ENCODE measurements at regions not wholly inside any gene's neighbourhood (a gene's known extent, or its start where the extent isn't known, plus 50 kb on each side); places are given as distances from the start of the nearest gene placed in this dataset.

DNA sequence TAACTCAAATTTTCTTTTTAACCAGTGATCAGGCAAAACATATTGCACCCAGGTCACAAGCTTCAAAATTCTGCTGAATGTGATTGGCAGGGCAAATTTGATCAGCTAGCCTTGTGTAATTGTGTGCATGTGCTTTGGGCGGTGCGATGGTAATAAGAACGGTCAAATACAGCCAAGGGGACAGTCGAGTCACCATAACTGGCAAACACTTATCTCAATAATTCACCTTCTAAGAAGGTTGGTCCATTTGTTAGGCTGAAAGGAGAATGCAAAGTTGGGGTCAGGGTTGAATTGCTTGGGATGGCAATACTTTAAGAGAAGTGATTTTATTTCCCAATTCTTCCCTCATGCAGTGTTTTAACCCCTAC is 302.4 kb upstream of the PDZRN3 start:
- DNase-seq (ENCODE audit: low spot score) (no peak), ATAC-seq (ENCODE audit: low read depth) (no peak)
- TF ChIP-seq, protein P1, sequence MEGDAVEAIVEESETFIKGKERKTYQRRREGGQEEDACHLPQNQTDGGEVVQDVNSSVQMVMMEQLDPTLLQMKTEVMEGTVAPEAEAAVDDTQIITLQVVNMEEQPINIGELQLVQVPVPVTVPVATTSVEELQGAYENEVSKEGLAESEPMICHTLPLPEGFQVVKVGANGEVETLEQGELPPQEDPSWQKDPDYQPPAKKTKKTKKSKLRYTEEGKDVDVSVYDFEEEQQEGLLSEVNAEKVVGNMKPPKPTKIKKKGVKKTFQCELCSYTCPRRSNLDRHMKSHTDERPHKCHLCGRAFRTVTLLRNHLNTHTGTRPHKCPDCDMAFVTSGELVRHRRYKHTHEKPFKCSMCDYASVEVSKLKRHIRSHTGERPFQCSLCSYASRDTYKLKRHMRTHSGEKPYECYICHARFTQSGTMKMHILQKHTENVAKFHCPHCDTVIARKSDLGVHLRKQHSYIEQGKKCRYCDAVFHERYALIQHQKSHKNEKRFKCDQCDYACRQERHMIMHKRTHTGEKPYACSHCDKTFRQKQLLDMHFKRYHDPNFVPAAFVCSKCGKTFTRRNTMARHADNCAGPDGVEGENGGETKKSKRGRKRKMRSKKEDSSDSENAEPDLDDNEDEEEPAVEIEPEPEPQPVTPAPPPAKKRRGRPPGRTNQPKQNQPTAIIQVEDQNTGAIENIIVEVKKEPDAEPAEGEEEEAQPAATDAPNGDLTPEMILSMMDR (IDR thresholded peaks at IDR 0.05; ENCODE audit: poor library complexity, severe bottlenecking), result no peak
- H3K36me3 ChIP-seq (ENCODE audit: low read depth), result no peaks in the 10 kb centered on the region
- no peaks in the 10 kb centered on the region for H3K4me1 ChIP-seq (ENCODE audit: insufficient read depth, poor library complexity, severe bottlenecking)
- H3K27me3 ChIP-seq (ENCODE audit: insufficient read depth, poor library complexity, severe bottlenecking), result no peaks in the 10 kb centered on the region
- H3K4me3 ChIP-seq (ENCODE audit: severe bottlenecking), result no peak overlapping the region
- H3K27ac ChIP-seq (ENCODE audit: poor library complexity, severe bottlenecking), result no peak overlapping the region
- H3K9me3 ChIP-seq (ENCODE audit: severe bottlenecking), result no peaks in the 10 kb centered on the region

DNA sequence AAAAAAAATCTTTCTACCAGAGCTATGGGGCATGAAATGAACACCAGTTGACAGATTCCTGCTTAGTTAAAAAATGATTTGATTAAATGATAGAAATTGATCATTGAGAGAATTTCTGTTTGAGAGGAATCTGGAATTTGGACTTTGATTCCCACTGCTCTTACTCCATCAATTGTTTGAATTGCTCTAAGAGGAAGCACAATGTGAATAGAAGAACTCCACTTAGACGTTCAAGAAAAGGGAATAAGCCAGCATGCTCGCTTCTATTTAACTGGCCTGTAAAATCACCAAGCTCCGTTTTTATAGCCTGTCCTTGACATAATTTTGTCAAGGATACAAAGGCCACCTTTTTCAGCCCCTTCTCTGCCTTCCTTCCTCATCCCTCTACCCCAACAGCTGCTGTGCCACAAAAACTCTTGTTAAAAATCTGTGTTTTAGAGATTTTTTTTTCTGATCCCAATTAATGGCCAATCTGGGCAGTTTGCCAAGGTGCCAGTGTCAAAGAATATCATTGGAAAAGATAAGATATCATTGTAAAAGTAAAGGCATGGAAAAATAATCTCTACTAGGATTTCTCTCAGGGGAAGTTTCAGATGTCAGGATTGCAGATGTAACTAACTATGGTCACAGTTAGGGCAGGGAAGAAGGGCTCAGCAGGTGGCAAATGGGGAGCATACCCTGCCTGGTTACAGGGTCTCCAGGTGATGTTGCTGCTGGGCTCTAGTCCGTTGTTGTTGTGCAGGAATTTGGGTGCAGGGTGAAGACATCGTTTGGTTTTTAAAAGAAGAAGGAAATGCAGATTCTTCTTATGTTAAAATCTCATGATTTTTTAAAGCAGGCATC is 301.8 kb upstream of the PDZRN3 start:
- TF ChIP-seq, protein P1 (IDR thresholded peaks at IDR 0.05; ENCODE audit: poor library complexity, severe bottlenecking), result no peak
- Histone ChIP-seq H3K27me3 (ENCODE audit: insufficient read depth, poor library complexity, severe bottlenecking) (no peaks in the 10 kb centered on the region), H3K36me3 (ENCODE audit: low read depth) (no peaks in the 10 kb centered on the region), H3K9me3 (ENCODE audit: severe bottlenecking) (no peaks in the 10 kb centered on the region), H3K4me1 (ENCODE audit: insufficient read depth, poor library complexity, severe bottlenecking) (no peaks in the 10 kb centered on the region), H3K27ac (ENCODE audit: poor library complexity, severe bottlenecking) (no peak overlapping the region), H3K4me3 (ENCODE audit: severe bottlenecking) (no peak overlapping the region)
- no peak for ATAC-seq (ENCODE audit: low read depth)
- DNase-seq (ENCODE audit: low spot score), result no peak

DNA sequence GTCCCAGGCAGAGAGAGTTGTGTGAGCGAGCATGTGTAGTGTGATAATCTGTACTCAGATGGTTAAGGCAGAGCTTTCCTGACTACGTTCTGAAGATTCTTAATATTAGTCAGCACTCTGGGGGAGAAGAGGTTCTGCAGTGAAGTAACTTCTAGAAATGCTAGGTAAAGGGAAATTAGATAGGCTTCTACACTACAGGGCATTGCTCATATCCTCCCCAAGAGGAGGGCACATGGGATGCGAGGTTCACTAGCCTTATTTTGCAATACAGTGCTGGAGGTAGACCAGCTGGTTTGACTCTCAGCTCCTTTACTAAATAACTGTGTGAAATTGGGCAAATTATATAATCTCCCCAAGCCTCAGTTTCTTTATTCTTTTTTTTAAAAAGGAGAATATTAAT is 300.3 kb upstream of the PDZRN3 start:
- H3K27ac ChIP-seq (ENCODE audit: poor library complexity, severe bottlenecking), result no peak overlapping the region
- TF ChIP-seq, protein P1 (IDR thresholded peaks at IDR 0.05; ENCODE audit: poor library complexity, severe bottlenecking), result no peak
- H3K4me1 ChIP-seq (ENCODE audit: insufficient read depth, poor library complexity, severe bottlenecking), result no peaks in the 10 kb centered on the region
- H3K27me3 ChIP-seq (ENCODE audit: insufficient read depth, poor library complexity, severe bottlenecking), result no peaks in the 10 kb centered on the region
- H3K36me3 ChIP-seq (ENCODE audit: low read depth), result no peaks in the 10 kb centered on the region
- no peak for ATAC-seq (ENCODE audit: low read depth)
- H3K9me3 ChIP-seq (ENCODE audit: severe bottlenecking), result no peaks in the 10 kb centered on the region
- DNase-seq (ENCODE audit: low spot score), result no peak
- no peak overlapping the region for H3K4me3 ChIP-seq (ENCODE audit: severe bottlenecking)

DNA sequence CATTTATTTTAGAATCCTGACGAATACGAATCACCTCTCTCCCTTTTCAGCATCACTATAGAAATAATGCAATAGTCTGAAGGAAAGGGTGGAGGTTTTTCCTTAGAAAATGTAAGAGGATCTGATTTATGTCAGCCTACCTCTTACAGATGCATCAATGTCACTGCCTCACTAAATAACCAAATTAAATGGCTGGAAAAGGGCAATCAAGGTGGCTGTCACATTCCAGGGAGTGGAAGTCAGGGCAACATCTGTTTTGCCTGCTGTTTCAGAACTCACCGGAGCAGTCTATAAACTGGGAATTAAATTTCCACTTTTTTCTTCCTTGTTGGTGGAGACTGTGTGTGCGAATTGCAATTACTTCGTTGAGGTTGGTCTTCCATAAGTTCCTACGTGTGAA is 299.3 kb upstream of the PDZRN3 start:
- Histone ChIP-seq H3K27ac (ENCODE audit: poor library complexity, severe bottlenecking) (no peak overlapping the region), H3K27me3 (ENCODE audit: insufficient read depth, poor library complexity, severe bottlenecking) (no peaks in the 10 kb centered on the region), H3K4me1 (ENCODE audit: insufficient read depth, poor library complexity, severe bottlenecking) (no peaks in the 10 kb centered on the region), H3K9me3 (ENCODE audit: severe bottlenecking) (no peaks in the 10 kb centered on the region), H3K36me3 (ENCODE audit: low read depth) (no peaks in the 10 kb centered on the region), H3K4me3 (ENCODE audit: severe bottlenecking) (no peak overlapping the region)
- ATAC-seq (ENCODE audit: low read depth) (no peak), DNase-seq (ENCODE audit: low spot score) (no peak)
- TF ChIP-seq, protein P1 (IDR thresholded peaks at IDR 0.05; ENCODE audit: poor library complexity, severe bottlenecking), result no peak

DNA sequence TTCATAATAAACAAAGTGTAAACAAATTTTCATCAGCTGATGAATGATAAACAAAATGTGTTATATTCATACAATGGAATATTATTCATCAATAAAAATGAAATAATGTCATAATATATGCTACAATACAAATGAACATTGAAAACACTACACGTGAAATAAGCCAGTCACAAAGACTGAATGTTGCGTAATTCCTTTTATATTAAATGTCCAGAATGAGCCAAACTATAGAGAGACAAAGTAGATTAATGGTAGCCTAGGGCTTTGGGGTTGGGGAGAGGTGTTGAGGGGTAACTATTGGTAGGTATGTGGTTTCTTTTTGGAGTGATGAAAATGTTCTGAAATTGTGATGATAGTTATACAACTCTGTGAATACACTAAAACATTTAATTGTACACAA is 292.9 kb upstream of the PDZRN3 start:
- Histone ChIP-seq H3K27me3 (ENCODE audit: insufficient read depth, poor library complexity, severe bottlenecking) (no peaks in the 10 kb centered on the region), H3K36me3 (ENCODE audit: low read depth) (no peaks in the 10 kb centered on the region), H3K27ac (ENCODE audit: poor library complexity, severe bottlenecking) (no peak overlapping the region), H3K4me3 (ENCODE audit: severe bottlenecking) (no peak overlapping the region), H3K9me3 (ENCODE audit: severe bottlenecking) (no peaks in the 10 kb centered on the region), H3K4me1 (ENCODE audit: insufficient read depth, poor library complexity, severe bottlenecking) (no peaks in the 10 kb centered on the region)
- ATAC-seq (ENCODE audit: low read depth) (no peak), DNase-seq (ENCODE audit: low spot score) (no peak)
- TF ChIP-seq, protein P1 (IDR thresholded peaks at IDR 0.05; ENCODE audit: poor library complexity, severe bottlenecking), result no peak

All from RWPE2 (cell line).